Effector memory CD4-positive, alpha-beta T cell (primary cell): ENCODE measurements at regions not wholly inside any gene's neighbourhood (a gene's known extent, or its start where the extent isn't known, plus 50 kb on each side); places are given as distances from the start of the nearest gene placed in this dataset.

Experiments used
- DNase-seq, 3 donors: peaks; one replicate each; pipeline ENCODE4 v3.0.0-alpha.2; 2020
- H3K27ac ChIP-seq: 2 replicates; pipeline ENCODE4 v1.7.0; 2013; ENCODE audit warnings: mild to moderate bottlenecking, low read length, moderate library complexity; ENCODE audit not compliant: insufficient read depth, poor library complexity, severe bottlenecking
- H3K27me3 ChIP-seq: replicated peaks from 2 replicates; pipeline ENCODE4 v1.7.0; 2013; ENCODE audit warnings: mild to moderate bottlenecking, low read length; ENCODE audit not compliant: insufficient read depth, control insufficient read depth, poor library complexity, severe bottlenecking
- H3K36me3 ChIP-seq: 2 replicates; pipeline ENCODE4 v1.7.0; 2013; ENCODE audit warnings: mild to moderate bottlenecking, low read length, moderate library complexity; ENCODE audit not compliant: control insufficient read depth, insufficient read depth
- H3K4me1 ChIP-seq: 2 replicates; pipeline ENCODE4 v1.7.0; 2013; ENCODE audit warnings: low read length, mild to moderate bottlenecking; ENCODE audit not compliant: control insufficient read depth, insufficient read depth, poor library complexity, severe bottlenecking
- H3K4me3 ChIP-seq: 2 replicates; pipeline ENCODE4 v1.7.0; 2013; ENCODE audit warnings: low read length, low read depth, mild to moderate bottlenecking; ENCODE audit not compliant: insufficient read depth, poor library complexity, severe bottlenecking
- H3K9me3 ChIP-seq: 2 replicates; pipeline ENCODE4 v1.7.0; 2013; ENCODE audit warnings: mild to moderate bottlenecking, low read length, moderate library complexity; ENCODE audit not compliant: control insufficient read depth

- H3K4me3 ChIP-seq: no peak overlapping the region
- H3K9me3 ChIP-seq: no peaks in the 10 kb centered on the region
- no peaks in the 10 kb centered on the region for H3K36me3 ChIP-seq
- no peak overlapping the region for H3K27ac ChIP-seq
- H3K4me1 ChIP-seq: no peaks in the 10 kb centered on the region
- H3K27me3 ChIP-seq: peaks cover 2% of the 10 kb centered on the region
- no peak for DNase-seq
These were observed 151.3 kb upstream of the NPVF start for GRCh38 chr7:25379351-25380300.

DNA sequence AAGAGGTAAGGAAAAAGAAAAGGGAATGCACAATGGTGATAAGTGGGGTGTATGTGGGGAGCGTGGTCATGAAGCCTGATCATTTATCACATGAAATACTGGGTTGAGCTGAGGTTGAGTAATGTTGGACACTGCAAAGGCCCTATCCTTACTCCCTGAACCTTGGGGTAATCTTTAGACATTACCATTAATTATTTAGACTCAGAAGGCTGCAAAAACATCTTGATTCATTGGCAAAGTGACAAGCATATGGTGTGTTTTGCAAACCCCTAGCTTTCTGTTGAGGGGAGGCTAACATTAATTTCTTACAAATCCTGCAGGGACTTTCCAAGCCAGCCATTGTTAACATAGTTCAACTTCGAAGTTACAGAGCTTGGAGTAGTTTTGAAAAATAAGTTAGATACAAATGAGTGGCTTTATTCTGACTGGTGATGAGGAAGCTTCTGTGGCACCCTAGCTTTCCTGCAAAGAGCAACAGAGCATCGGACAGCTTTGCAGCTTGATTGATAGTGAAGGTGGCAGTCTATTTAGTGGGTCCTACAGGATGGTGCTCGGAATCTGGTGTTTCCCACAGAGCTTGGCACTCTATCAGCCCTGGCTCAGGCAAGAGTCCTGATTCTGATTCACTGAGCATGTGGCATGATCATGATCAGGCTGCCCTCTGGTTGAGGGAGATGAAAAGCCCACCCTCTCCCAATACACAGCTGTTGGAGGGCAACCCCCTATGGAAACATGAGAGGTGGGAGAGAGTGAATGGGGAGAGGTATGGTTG is 153.7 kb upstream of the NPVF start:
- no peaks in the 10 kb centered on the region for H3K36me3 ChIP-seq
- H3K27me3 ChIP-seq: no peaks in the 10 kb centered on the region

DNA sequence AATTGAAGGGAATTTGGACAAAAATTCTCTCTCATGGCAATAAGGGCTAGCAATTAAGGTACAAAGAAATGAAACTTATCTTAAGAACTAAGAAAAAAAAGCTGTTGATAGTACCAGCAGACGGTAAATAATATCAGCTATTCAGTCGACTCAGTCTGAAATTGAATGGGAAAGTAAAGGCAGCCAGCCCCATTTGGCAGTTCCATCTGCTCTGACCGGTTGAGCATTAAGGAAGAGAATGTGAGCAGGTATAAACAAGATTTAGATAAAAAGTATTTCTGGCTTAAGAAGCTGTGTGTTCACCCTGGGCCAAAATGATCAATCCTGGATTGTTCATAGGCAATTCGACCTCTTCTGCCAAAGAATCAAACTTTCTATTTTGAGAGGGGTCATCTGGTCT is 154.6 kb upstream of the NPVF start:
- no peaks in the 10 kb centered on the region for H3K9me3 ChIP-seq
- no peaks in the 10 kb centered on the region for H3K27me3 ChIP-seq
- H3K36me3 ChIP-seq: no peaks in the 10 kb centered on the region
- H3K27ac ChIP-seq: no peak overlapping the region
- no peaks in the 10 kb centered on the region for H3K4me1 ChIP-seq
- no peak for DNase-seq
- no peak overlapping the region for H3K4me3 ChIP-seq

More for the DNA sequence above, 153.7 kb upstream of the NPVF start:
- Histone ChIP-seq H3K27ac (no peak overlapping the region), H3K4me1 (no peaks in the 10 kb centered on the region), H3K9me3 (no peaks in the 10 kb centered on the region), H3K4me3 (no peak overlapping the region)
- no peak for DNase-seq

DNA sequence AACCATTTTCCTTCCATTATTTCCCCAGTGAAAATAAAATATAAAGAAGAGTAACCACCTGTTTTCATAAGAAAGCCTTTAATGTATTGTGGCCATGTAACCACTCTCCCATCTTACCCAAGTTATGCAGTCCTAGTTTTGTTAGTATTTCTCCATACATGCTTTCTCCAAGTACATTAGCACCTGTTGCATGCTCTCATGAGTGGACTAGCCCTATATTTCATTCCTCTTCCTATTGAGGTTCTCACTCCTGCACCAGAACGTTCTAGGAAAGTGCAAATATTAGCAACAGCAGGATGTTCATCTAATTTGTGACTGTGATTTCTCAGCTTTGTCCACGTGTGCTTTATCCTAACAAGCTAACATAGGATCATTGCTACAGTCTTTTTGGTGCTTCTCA is 155.1 kb upstream of the NPVF start:
- DNase-seq: no peak
- Histone ChIP-seq H3K27ac (no peak overlapping the region), H3K36me3 (no peaks in the 10 kb centered on the region), H3K9me3 (no peaks in the 10 kb centered on the region), H3K4me3 (no peak overlapping the region), H3K27me3 (no peaks in the 10 kb centered on the region), H3K4me1 (no peaks in the 10 kb centered on the region)

DNA sequence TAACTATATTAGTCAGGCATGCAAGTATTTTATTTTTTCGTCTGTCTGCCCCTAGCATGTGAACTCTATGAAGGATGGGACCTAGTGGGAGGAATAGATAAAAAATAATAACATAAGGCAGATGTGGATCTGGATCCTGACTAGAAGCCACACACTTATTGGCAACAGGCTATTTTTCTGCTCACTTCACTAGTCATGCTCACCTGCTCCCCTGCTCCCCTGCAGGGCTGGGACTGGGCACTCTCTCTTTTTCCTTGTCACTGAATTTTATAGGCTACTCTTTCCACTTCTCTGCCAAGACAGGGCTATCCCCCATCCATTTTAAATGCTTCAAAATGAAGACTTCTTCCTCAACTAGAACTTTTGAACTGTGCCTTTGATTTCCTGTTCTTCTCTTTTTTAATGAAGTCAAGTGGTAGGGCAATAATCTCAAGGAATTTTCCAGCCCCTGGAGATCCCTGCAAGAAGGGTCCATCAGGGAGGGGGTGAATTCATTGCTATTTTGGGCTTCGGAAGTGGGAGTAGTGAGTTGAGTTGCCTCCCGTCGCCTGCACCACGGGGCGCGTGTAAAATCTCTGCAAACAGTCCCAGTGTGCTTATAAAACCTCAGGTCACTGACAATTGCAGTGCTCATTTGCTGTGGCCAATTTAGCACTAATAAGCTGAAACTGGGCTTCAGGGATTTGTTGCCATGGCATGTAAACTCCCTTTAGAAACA is 156.7 kb upstream of the NPVF start:
- no peak overlapping the region for H3K27ac ChIP-seq
- no peaks in the 10 kb centered on the region for H3K4me1 ChIP-seq
- H3K9me3 ChIP-seq: no peaks in the 10 kb centered on the region
- no peak overlapping the region for H3K4me3 ChIP-seq
- no peaks in the 10 kb centered on the region for H3K27me3 ChIP-seq
- H3K36me3 ChIP-seq: no peaks in the 10 kb centered on the region
- no peak for DNase-seq

DNA sequence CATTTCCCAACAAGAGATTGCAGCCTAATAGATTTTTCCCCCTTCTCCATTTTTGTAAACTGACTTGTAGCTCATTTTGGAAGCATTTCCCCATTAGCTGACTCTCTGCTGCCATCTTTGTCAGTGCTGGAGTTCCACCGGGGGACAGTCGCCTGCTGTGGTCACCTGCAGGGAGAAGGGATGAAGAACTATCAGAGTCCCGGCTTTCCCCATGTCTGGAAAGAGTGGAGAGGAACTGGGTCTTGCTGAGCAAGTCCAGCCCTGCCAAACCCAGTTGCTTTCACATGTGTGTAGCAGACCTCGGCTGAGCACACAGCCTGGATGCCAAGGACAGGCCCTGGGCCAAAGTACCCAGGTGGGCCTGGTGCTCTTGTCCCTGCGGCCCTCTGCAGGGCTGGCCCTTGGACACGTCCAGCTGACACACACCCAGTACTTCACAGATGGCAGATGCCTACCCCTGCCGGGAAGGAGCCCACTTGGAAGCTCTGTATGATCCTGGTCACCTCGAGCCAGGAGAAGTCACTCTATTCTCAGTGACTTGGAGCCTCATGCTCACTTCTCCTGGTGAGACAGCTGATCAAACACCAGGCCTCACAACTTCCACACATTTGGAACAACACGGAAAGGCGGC is 157.3 kb upstream of the NPVF start:
- no peaks in the 10 kb centered on the region for H3K4me1 ChIP-seq
- H3K9me3 ChIP-seq: no peaks in the 10 kb centered on the region
- H3K4me3 ChIP-seq: no peak overlapping the region
- no peaks in the 10 kb centered on the region for H3K36me3 ChIP-seq
- H3K27me3 ChIP-seq: no peaks in the 10 kb centered on the region
- no peak for DNase-seq
- no peak overlapping the region for H3K27ac ChIP-seq

DNA sequence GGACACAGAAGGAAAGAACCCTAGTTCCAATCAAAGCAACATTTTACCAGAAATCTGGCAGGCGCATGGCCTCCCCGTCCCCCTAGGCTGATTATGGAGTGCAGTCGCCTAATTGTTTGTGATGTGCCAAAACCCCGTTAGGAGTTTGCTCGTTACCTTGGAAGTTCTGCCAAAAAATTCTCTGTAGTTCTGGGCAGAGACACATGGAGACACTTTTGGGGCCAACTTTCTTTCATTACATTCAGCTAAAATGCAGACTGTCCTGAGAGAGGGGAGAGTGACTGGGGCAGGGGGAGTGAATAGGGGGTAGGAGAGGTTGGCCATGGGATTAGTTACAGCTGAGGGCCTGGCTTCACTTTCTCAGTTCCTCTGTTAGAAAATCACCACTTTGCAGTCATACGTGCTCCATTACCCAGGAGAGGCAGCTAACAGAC is 158.0 kb upstream of the NPVF start:
- no peaks in the 10 kb centered on the region for H3K36me3 ChIP-seq
- H3K27me3 ChIP-seq: no peaks in the 10 kb centered on the region
- no peaks in the 10 kb centered on the region for H3K4me1 ChIP-seq
- H3K9me3 ChIP-seq: no peaks in the 10 kb centered on the region
- DNase-seq: no peak
- no peak overlapping the region for H3K4me3 ChIP-seq
- no peak overlapping the region for H3K27ac ChIP-seq

- no peaks in the 10 kb centered on the region for H3K27me3 ChIP-seq
- H3K9me3 ChIP-seq: no peaks in the 10 kb centered on the region
- no peak overlapping the region for H3K4me3 ChIP-seq
- H3K4me1 ChIP-seq: no peaks in the 10 kb centered on the region
- no peak overlapping the region for H3K27ac ChIP-seq
- no peak for DNase-seq
- no peaks in the 10 kb centered on the region for H3K36me3 ChIP-seq
These were observed 160.4 kb upstream of the NPVF start for GRCh38 chr7:25388681-25389080.

- no peak for DNase-seq
These were observed 161.3 kb upstream of the NPVF start for GRCh38 chr7:25389489-25390106.

More at GRCh38 chr7:25389489-25390106, 161.3 kb upstream of the NPVF start:
- no peak overlapping the region for H3K27ac ChIP-seq
- no peaks in the 10 kb centered on the region for H3K9me3 ChIP-seq
- H3K4me3 ChIP-seq: no peak overlapping the region
- H3K27me3 ChIP-seq: no peaks in the 10 kb centered on the region
- H3K36me3 ChIP-seq: no peaks in the 10 kb centered on the region
- no peaks in the 10 kb centered on the region for H3K4me1 ChIP-seq
